HepG2 (cell line): ENCODE measurements at regions not wholly inside any gene's neighbourhood (a gene's known extent, or its start where the extent isn't known, plus 50 kb on each side); places are given as distances from the start of the nearest gene placed in this dataset.
A peak's percentile ranks its signal among the peaks of the same experiment; 100 is the strongest.

Experiments used
- ATAC-seq: fragments of 200-7000 bp; cut with Tn5 transposase; 3 replicates; pipeline ENCODE4 v1.9.1; 2020; ENCODE audit warnings: mild to moderate bottlenecking, moderate library complexity
- BruUV-seq: library from RNA; stranded (reverse); fragments of 400-500 nt; replicated peaks from 2 replicates; lab custom pipeline; 2021; lab: Mats Ljungman, UMichigan
- CTCF ChIA-PET: fragments of 300-600 bp; formaldehyde crosslinking; extraction: SDS; loops from one replicate; lab custom pipeline; 2021; ENCODE audit warnings: low total read pairs, inconsistent platforms, low intra/inter-chr PET ratio; lab: Yijun Ruan, JAX
- POLR2A ChIA-PET: fragments of 350-600 bp; sonication (Branson Sonifier 250); formaldehyde crosslinking; loops from one replicate; lab custom pipeline; 2020; ENCODE audit warnings: antibody characterized with exemption, inconsistent platforms; lab: Yijun Ruan, JAX
- DNase-seq: peaks from one replicate; pipeline ENCODE4 v3.0.0-alpha.2; 2015; ENCODE audit warnings: low spot score
- FAIRE-seq: peaks from 3 replicates; lab custom pipeline; 2011; peaks lifted over from hg19 to GRCh38; lab: Jason Lieb, UNC
- H2AFZ ChIP-seq: one replicate; pipeline ENCODE4 v1.6.1; 2011; ENCODE audit warnings: low read length, inconsistent platforms
- H3K27ac ChIP-seq: fragments of 300-600 bp; 3 replicates; pipeline ENCODE4 v1.8.0; 2011; ENCODE audit warnings: mixed run types, mild to moderate bottlenecking, mixed read lengths, low read length, inconsistent platforms; ENCODE audit not compliant: insufficient read depth; ENCODE audit errors: extremely low read length
- H3K27me3 ChIP-seq, 2 experiments: fragments of 200-600 bp in 1 of 2; 2 replicates in 1 of 2; 3 replicates in 1 of 2; pipeline versions ENCODE4 v1.6.0 to v1.8.0; 2011; ENCODE audit warnings: low read length in 2 of 2, mild to moderate bottlenecking in 2 of 2, moderate library complexity in 2 of 2, inconsistent platforms in 1 of 2; ENCODE audit not compliant: insufficient read depth in 2 of 2, control insufficient read depth in 1 of 2
- H3K36me3 ChIP-seq, 2 experiments: fragments of 200-600 bp in 1 of 2; replicated peaks in 1 of 2; 2 replicates in 1 of 2; 3 replicates in 1 of 2; pipeline versions ENCODE4 v1.5.1 to v1.8.0; 2011; ENCODE audit warnings: low read length in 2 of 2, inconsistent platforms in 1 of 2; ENCODE audit not compliant: insufficient read depth in 2 of 2, control insufficient read depth in 1 of 2
- H3K4me1 ChIP-seq: 2 replicates; pipeline ENCODE4 v1.5.1; 2012; ENCODE audit warnings: low read length, inconsistent platforms; ENCODE audit not compliant: insufficient read depth
- H3K4me2 ChIP-seq: 2 replicates; pipeline ENCODE4 v1.6.0; 2011; ENCODE audit warnings: low read depth, low read length, inconsistent platforms
- H3K4me3 ChIP-seq, 3 experiments: fragments of 200-600 bp in 1 of 3; sonication (generic), shearing (Covaris generic) in 1 of 3; replicated peaks in 1 of 3; 2 replicates each; pipeline ENCODE4 v1.5.1; 2011 to 2016; ENCODE audit warnings: low read length in 3 of 3, inconsistent platforms in 2 of 3, low read depth in 2 of 3, mild to moderate bottlenecking in 2 of 3, control low read depth in 1 of 3, mixed read lengths in 1 of 3; ENCODE audit not compliant: insufficient read depth in 1 of 3
- H3K79me2 ChIP-seq: one replicate; pipeline ENCODE4 v1.6.1; 2011; ENCODE audit warnings: low read length, inconsistent platforms; ENCODE audit not compliant: insufficient read depth
- H3K9ac ChIP-seq: 2 replicates; pipeline ENCODE4 v1.6.0; 2011; ENCODE audit warnings: mild to moderate bottlenecking, low read depth, low read length, inconsistent platforms; ENCODE audit not compliant: insufficient read depth
- H3K9me3 ChIP-seq: 2 replicates; pipeline ENCODE4 v1.5.1; 2012; ENCODE audit warnings: mild to moderate bottlenecking, low read length
- H4K20me1 ChIP-seq: 2 replicates; pipeline ENCODE4 v1.6.0; 2011; ENCODE audit warnings: inconsistent platforms, mild to moderate bottlenecking, low read length, moderate library complexity; ENCODE audit not compliant: insufficient read depth
- CAMTA2 ChIP-seq: sonication (generic); formaldehyde crosslinking; IDR thresholded peaks from 2 replicates; pipeline ENCODE4 v1.4.0; 2020; ENCODE audit warnings: mild to moderate bottlenecking, missing genetic modification reagents, borderline replicate concordance
- CEBPG ChIP-seq: IDR thresholded peaks from 2 replicates; pipeline ENCODE4 v1.6.1; 2016
- GATA4 ChIP-seq: sonication (generic); IDR thresholded peaks from 2 replicates; pipeline ENCODE4 v1.6.1; 2016; ENCODE audit warnings: antibody characterized with exemption, low read depth, borderline replicate concordance
- HIVEP1 ChIP-seq: sonication (generic); formaldehyde crosslinking; IDR thresholded peaks from 2 replicates; pipeline ENCODE4 v1.4.0; 2020; ENCODE audit warnings: mild to moderate bottlenecking, missing genetic modification reagents
- MTF2 ChIP-seq: sonication (generic); formaldehyde crosslinking; IDR thresholded peaks from 2 replicates; pipeline ENCODE4 v1.5.0; 2020; ENCODE audit warnings: missing genetic modification reagents, borderline replicate concordance
- POGZ ChIP-seq: sonication (generic); formaldehyde crosslinking; IDR thresholded peaks from 2 replicates; pipeline ENCODE4 v1.4.0; 2020; ENCODE audit warnings: mild to moderate bottlenecking, missing genetic modification reagents
- ZNF335 ChIP-seq: sonication (generic); formaldehyde crosslinking; IDR thresholded peaks from 2 replicates; pipeline ENCODE4 v1.4.0; 2020; ENCODE audit warnings: missing genetic modification reagents
- ZNF350 ChIP-seq: sonication (generic); formaldehyde crosslinking; IDR thresholded peaks from 2 replicates; pipeline ENCODE4 v1.4.0; 2020; ENCODE audit warnings: mild to moderate bottlenecking, low read depth, missing genetic modification reagents, borderline replicate concordance
- ZNF44 ChIP-seq: sonication (generic); formaldehyde crosslinking; IDR thresholded peaks from 2 replicates; pipeline ENCODE4 v1.5.1; 2020; ENCODE audit warnings: mild to moderate bottlenecking, missing genetic modification reagents
- ZNF557 ChIP-seq: sonication (generic); formaldehyde crosslinking; IDR thresholded peaks from 2 replicates; pipeline ENCODE4 v1.4.0; 2020; ENCODE audit warnings: missing genetic modification reagents
- ZNF558 ChIP-seq: sonication (generic); formaldehyde crosslinking; IDR thresholded peaks from 2 replicates; pipeline ENCODE4 v1.9.0; 2022; ENCODE audit warnings: mild to moderate bottlenecking, missing genetic modification reagents, borderline replicate concordance
- ZNF644 ChIP-seq: IDR thresholded peaks from 2 replicates; pipeline ENCODE4 v1.6.1; 2016; ENCODE audit warnings: low read depth
- WGBS: methylation state at CpG from one replicate; pipeline ENCODE4 v1.1.6; 2017; ENCODE audit warnings: low lambda C conversion rate; 5-methylcytosine and 5-hydroxymethylcytosine counted together
- in situ Hi-C: cut with HindIII; loops from 2 replicates; pipeline ENCODE4 v1.10.0; 2017; ENCODE audit warnings: low pct_unique_long_range_greater_than_20kb; ENCODE audit not compliant: extremely low pct_ligation_motif_present
- intact Hi-C: fragments of 100-400 bp; cut with micrococcal nuclease; formaldehyde crosslinking; loops from one replicate; pipeline ENCODE4 v1.10.0; 2022; ENCODE audit not compliant: unreplicated experiment
- TF ChIP-seq, protein P1 (sequence below), 2 experiments: sonication (generic) in 1 of 2; formaldehyde crosslinking in 1 of 2; IDR thresholded peaks; 2 replicates each; pipeline versions ENCODE4 v1.4.0 to v1.6.1; 2018 to 2020; ENCODE audit warnings: missing genetic modification reagents in 2 of 2, borderline replicate concordance in 1 of 2, low read depth in 1 of 2, mild to moderate bottlenecking in 1 of 2, missing biosample characterization in 1 of 2

DNA sequence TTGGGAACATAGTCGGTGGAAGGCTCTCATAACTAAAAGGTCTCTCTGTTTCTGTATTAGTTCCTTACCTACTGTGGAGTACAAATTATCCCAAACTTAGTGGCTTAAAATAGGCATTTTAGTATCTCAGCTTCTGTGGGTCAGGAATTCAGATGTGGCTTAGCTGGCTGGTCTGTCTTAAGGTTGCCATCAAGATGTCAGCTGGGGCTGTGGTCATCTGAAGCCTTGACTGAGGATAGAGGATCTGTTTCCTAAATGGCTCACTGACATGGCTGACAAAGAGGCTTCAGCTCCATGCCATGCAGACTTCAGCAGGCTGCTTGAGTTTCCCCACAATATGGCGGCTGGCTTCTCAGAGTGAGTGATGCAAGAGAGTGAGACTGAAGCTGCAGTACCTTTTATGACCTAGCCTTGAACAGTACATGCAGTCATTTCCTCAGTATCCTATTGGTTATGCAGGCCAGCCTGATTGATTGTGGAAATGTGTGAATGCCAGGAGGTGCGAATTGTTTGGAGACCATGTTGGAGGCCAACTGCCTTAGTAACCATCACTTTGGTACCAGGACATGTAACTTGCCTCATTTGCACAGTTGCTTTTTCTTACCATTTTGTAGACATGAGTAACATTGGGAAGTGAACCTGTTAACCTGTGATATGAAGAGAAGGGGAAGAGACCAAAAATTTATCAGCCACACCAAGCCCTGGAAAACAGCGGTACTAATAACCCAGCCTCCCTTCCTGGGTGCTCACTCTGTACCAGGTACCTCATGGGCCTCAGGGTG, 152.8 kb upstream of the IER5L start (continued):
- TF ChIP-seq, protein P1, sequence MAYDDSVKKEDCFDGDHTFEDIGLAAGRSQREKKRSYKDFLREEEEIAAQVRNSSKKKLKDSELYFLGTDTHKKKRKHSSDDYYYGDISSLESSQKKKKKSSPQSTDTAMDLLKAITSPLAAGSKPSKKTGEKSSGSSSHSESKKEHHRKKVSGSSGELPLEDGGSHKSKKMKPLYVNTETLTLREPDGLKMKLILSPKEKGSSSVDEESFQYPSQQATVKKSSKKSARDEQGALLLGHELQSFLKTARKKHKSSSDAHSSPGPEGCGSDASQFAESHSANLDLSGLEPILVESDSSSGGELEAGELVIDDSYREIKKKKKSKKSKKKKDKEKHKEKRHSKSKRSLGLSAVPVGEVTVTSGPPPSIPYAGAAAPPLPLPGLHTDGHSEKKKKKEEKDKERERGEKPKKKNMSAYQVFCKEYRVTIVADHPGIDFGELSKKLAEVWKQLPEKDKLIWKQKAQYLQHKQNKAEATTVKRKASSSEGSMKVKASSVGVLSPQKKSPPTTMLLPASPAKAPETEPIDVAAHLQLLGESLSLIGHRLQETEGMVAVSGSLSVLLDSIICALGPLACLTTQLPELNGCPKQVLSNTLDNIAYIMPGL (CRISPR knock-in tag; IDR thresholded peaks at IDR 0.05; ENCODE audit: borderline replicate concordance in 1 of 2, low read depth in 1 of 2), result no peak
- TF ChIP-seq ZNF644, result peak; percentile 30; the same call in 1 of the 2 replicates
- TF ChIP-seq ZNF335, result no peak
- no peak for TF ChIP-seq ZNF44
- TF ChIP-seq CEBPG (CRISPR knock-in tag), result peak; percentile 58
- peak; percentile 96 for TF ChIP-seq ZNF350 (CRISPR knock-in tag)

DNA sequence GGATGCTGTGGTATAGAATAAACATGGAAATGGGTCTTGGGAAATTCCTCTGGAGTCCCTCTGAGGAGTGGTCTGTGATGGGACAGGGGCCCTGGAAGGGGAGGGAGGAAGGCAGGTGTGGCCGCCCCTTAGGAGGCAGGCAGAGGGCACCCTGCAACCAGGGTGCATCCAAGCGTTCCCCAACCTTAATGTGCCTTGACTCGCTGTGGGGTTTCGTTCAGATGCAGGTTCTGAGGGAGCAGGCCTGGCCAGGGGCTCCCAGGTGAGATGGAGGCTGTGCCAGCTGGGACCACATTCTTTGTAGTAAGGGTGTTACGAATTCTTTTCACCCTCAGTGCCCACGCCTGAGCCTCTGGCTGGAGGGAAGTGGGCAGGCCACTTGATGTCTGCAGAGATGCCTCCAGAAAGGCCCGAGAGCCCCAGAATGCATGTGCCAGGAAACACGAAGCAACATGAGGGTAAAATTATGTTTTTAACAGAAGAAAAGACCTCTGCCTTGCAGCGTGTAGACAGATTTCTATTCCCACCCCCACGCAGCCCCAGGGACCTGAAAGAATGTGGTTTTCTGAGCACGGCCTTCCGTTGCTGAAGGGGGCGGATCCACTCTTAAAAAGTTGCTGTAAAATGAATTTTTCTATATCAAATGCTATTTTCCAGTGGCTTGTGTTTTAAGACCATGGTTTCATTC, 150.4 kb upstream of the IER5L start:
- no peak overlapping the region for H3K4me3 ChIP-seq
- no peak overlapping the region for H3K9ac ChIP-seq
- no peaks in the 10 kb centered on the region for H3K36me3 ChIP-seq
- intact Hi-C loops, result no loop called here
- H3K27ac ChIP-seq, result no peak overlapping the region
- ChIA-PET POLR2A (no interaction called here), CTCF (no interaction called here)
- H2AFZ ChIP-seq, result no peak overlapping the region
- H3K79me2 ChIP-seq, result no peaks in the 10 kb centered on the region
- no peak for ATAC-seq
- no TSS peak for BruUV-seq
- no peak for FAIRE-seq
- peaks cover 8% of the 10 kb centered on the region for H3K9me3 ChIP-seq
- no peaks in the 10 kb centered on the region for H4K20me1 ChIP-seq
- WGBS, result 48% methylated on average over 10 of the region's 13 CpGs
- in situ Hi-C loops, result no loop called here
- DNase-seq, result no peak
- H3K4me1 ChIP-seq, result peaks cover 72% of the 10 kb centered on the region
- TF ChIP-seq CAMTA2 (CRISPR knock-in tag) (no peak), MTF2 (no peak), ZNF557 (CRISPR knock-in tag) (no peak), ZNF558 (CRISPR knock-in tag) (no peak), HIVEP1 (CRISPR knock-in tag) (no peak), POGZ (CRISPR knock-in tag) (no peak), GATA4 (no peak)
- TF ChIP-seq, all 625 proteins: peak for 0
- 0 out of 5 replicates have a peak, but pooled peaks cover 0 to 4% of the 10 kb centered on the region in 2 experiments for H3K27me3 ChIP-seq
- H3K4me2 ChIP-seq, result no peak overlapping the region; the same call in 1 of the 2 replicates
